Ovary (tissue), 7 donors: ENCODE measurements at regions not wholly inside any gene's neighbourhood (a gene's known extent, or its start where the extent isn't known, plus 50 kb on each side); places are given as distances from the start of the nearest gene placed in this dataset.

ENCODE experiments used
- DNase-seq, 5 donors: peaks; one replicate each; pipeline ENCODE4 v3.0.0-alpha.2; 2019 to 2020
- H3K27ac ChIP-seq, 2 donors: fragments of 200-600 bp; one replicate each; pipeline versions ENCODE4 v1.5.1 to v1.8.0; 2019 to 2022
- H3K27me3 ChIP-seq: fragments of 200-600 bp; one replicate; pipeline ENCODE4 v1.8.0; 2022
- H3K36me3 ChIP-seq: fragments of 200-600 bp; sonication (generic); one replicate; pipeline ENCODE4 v1.5.1; 2019
- H3K4me1 ChIP-seq: one replicate; pipeline ENCODE4 v1.8.1; 2013; ENCODE audit warnings: mild to moderate bottlenecking, moderate library complexity; ENCODE audit not compliant: insufficient read depth
- H3K4me3 ChIP-seq: fragments of 200-600 bp; sonication (generic); one replicate; pipeline ENCODE4 v1.5.1; 2017
- H3K9me3 ChIP-seq, 2 donors: fragments of 200-600 bp in 1 of 2; sonication (generic) in 1 of 2; one replicate each; pipeline versions ENCODE4 v1.5.1 to v1.8.1; 2013 to 2019; ENCODE audit warnings: mild to moderate bottlenecking in 1 of 2, moderate library complexity in 1 of 2
- EP300 ChIP-seq: sonication (generic); formaldehyde crosslinking; IDR thresholded peaks from one replicate; pipeline ENCODE4 v1.6.1; 2017; ENCODE audit warnings: antibody characterized with exemption
- POLR2A ChIP-seq: fragments of 450-650 bp; IDR thresholded peaks from one replicate; pipeline ENCODE4 v1.6.1; 2017; ENCODE audit warnings: antibody characterized with exemption, mild to moderate bottlenecking, moderate library complexity
- WGBS, 3 donors: extraction: QIAGEN DNeasy Blood & Tissue Kit in 1 of 3; methylation state at CpG; one replicate each; pipeline versions ENCODE4 v1.1.5 to v1.1.7; 2013 to 2017; 5-methylcytosine and 5-hydroxymethylcytosine counted together
- intact Hi-C, 4 donors: fragments of 100-400 bp; cut with DNase I; formaldehyde crosslinking; loops; one replicate each; pipeline versions ENCODE4 v1.11.0 to v1.15.1; 2022 to 2023
- TF ChIP-seq, protein P1 (sequence below), 3 donors: fragments of 450-650 bp in 2 of 3; fragments of 200-600 bp in 1 of 3; IDR thresholded peaks; one replicate each; pipeline versions ENCODE4 v1.5.1 to v1.8.0; 2016 to 2022; ENCODE audit warnings: antibody characterized with exemption in 3 of 3, mild to moderate bottlenecking in 1 of 3
- donor health status: DM: no; HTN: no; CAD: no; lungs with moderate emphysema.
- donor health status: DM: no; HTN: no; CAD: no.
- donor health status: Bipolar disorder and iron deficiency.
- donor health status: DM: no; HTN: no; CAD: no.
- donor health status: DM: yes; HTN: yes; CAD: no.

DNA sequence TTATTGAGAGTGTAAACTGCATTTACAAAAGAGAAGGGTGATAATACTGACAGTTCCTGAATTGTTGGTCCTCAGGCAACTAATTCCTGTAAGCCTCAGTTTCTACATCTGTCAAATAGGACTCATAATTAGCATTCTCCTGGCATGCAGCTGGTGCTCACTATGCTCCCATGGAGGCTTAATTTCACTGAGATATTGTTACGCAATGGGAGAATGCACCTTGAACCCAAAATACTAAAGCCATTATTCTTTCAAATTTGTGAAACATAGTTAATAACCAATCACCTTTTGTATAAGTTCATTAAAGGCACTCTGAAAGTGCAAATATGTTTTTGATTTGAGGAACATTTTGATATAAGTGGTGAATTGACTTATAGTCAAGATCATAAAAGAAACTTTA lies 985.5 kb downstream of the CDH11 start:
- intact Hi-C loops: no loop called here
- H3K4me3 ChIP-seq: no peak overlapping the region
- peaks cover 4% of the 10 kb centered on the region for H3K4me1 ChIP-seq
- 89 to 97% (median 94%) methylated on average over 1 of the region's 1 CpG for WGBS, 3 donors
- TF ChIP-seq POLR2A (no peak), EP300 (no peak)
- TF ChIP-seq, protein P1, sequence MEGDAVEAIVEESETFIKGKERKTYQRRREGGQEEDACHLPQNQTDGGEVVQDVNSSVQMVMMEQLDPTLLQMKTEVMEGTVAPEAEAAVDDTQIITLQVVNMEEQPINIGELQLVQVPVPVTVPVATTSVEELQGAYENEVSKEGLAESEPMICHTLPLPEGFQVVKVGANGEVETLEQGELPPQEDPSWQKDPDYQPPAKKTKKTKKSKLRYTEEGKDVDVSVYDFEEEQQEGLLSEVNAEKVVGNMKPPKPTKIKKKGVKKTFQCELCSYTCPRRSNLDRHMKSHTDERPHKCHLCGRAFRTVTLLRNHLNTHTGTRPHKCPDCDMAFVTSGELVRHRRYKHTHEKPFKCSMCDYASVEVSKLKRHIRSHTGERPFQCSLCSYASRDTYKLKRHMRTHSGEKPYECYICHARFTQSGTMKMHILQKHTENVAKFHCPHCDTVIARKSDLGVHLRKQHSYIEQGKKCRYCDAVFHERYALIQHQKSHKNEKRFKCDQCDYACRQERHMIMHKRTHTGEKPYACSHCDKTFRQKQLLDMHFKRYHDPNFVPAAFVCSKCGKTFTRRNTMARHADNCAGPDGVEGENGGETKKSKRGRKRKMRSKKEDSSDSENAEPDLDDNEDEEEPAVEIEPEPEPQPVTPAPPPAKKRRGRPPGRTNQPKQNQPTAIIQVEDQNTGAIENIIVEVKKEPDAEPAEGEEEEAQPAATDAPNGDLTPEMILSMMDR (IDR thresholded peaks at IDR 0.05): no peak
- no peak for DNase-seq
- H3K9me3 ChIP-seq: no peaks in the 10 kb centered on the region
- no peaks in the 10 kb centered on the region for H3K27me3 ChIP-seq
- no peak overlapping the region for H3K27ac ChIP-seq
- H3K36me3 ChIP-seq: no peaks in the 10 kb centered on the region

DNA sequence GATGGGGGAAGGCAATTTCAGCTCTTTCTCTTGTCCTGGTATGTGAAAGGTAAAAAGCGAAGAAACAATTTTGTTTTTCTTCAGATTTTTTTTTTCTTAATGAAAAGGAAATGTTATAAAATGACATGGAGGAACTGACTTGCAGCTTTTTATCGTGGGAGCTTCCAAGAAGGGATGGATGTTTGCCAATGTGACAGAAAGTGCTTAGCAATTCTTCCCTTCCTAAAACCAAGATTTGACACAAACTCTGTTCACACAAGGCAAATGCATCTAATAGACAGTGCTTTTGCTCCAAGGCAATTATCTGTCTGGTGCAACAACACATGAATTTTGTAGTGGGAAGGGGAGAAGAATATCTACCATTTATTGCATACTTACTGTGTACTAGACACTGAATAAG lies 988.5 kb downstream of the CDH11 start:
- 9 to 12% (median 10%) methylated on average over 2 of the region's 2 CpGs for WGBS, 3 donors
- Histone ChIP-seq H3K9me3 (no peaks in the 10 kb centered on the region), H3K27ac (no peak overlapping the region), H3K4me1 (peaks cover 4% of the 10 kb centered on the region), H3K4me3 (no peak overlapping the region), H3K27me3 (no peaks in the 10 kb centered on the region), H3K36me3 (no peaks in the 10 kb centered on the region)
- no peak for DNase-seq
- TF ChIP-seq POLR2A: no peak
- no peak for TF ChIP-seq EP300
- TF ChIP-seq, protein P1 (IDR thresholded peaks at IDR 0.05): no peak
- intact Hi-C loops: no loop called here

DNA sequence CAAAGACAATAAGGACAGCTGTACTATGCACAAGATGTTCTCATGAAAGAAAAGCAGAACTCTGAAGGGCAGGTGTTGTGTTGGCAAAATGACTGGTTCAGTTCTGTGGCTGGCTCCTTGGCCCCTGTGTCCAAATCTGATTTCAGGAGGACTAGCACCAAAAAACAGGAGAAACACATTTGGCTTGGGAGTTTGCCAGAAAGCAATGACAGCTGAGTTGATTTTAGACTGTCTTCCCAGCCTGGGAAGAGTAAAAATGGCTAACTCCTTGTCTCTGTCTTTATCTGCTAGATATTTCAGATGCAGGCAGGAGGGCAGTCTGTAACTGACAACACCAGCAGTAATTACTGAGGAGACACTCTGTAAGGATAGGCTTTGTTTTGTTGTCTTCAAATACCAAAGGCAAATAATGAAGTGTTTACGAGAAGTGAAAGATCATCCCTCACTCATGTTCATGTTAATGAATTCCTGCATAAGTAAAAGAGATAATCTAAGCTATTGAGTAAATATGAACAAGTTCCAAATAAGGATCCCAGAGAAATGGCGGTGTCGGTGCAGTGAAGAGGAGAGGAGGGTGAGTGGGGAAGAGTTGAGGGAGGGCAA lies 989.0 kb downstream of the CDH11 start:
- Histone ChIP-seq H3K36me3 (no peaks in the 10 kb centered on the region), H3K9me3 (no peaks in the 10 kb centered on the region), H3K4me3 (no peak overlapping the region), H3K27me3 (no peaks in the 10 kb centered on the region), H3K27ac (no peak overlapping the region), H3K4me1 (peaks cover 4% of the 10 kb centered on the region)
- no peak for TF ChIP-seq EP300
- no peak for DNase-seq
- WGBS, 3 donors: 2 to 17% (median 6%) methylated on average over 3 of the region's 3 CpGs
- intact Hi-C loops: no loop called here

DNA sequence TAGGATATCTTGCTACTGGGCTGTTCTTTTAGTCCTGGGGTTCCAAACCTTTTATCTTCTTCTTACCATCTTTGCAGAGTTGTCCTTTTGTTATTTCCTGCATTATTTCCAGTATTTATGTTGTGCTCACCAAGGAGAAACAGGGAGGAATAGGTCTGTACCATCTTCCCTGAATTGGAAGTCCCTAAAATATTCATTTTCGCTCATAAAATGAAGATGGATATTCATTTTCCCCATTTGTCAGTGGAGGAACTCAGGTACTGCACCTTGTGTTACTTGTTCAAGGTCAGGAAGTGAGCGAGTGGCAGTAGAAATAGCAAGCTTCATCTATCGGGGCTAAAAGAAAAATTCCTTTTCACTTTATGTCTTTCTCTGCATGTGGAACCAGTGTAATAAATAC lies 989.7 kb downstream of the CDH11 start:
- 52 to 68% (median 52%) methylated on average over 3 of the region's 3 CpGs for WGBS, 3 donors
- intact Hi-C loops: no loop called here

DNA sequence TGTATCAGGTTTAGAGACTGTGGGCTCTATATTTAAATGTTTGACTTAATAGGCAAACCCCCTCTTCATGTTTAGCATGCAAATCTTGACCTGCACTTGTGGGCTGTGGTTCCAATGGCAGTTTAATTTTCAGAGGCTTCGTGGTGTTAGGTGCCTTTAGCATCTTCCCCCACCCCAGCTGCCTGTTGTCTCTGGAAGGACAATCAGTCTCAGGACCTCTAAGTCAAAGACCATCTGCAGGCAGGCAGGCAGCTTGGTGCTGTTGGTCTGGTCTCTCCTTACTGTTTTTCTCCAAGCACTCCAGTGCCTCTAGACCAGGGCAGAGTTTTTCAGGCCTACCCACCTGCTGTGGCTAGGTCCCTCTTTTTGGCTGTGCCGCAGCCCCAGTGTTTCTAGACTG lies 990.4 kb downstream of the CDH11 start:
- Histone ChIP-seq H3K9me3 (no peaks in the 10 kb centered on the region), H3K27ac (no peak overlapping the region), H3K36me3 (no peaks in the 10 kb centered on the region), H3K27me3 (no peaks in the 10 kb centered on the region), H3K4me3 (no peak overlapping the region), H3K4me1 (peaks cover 4% of the 10 kb centered on the region)
- intact Hi-C loops: no loop called here
- TF ChIP-seq POLR2A (no peak), EP300 (no peak)
- TF ChIP-seq, protein P1 (IDR thresholded peaks at IDR 0.05): no peak
- WGBS, 3 donors: 88 to 98% (median 91%) methylated on average over 2 of the region's 2 CpGs
- no peak for DNase-seq

More for the DNA sequence above, 989.7 kb downstream of the CDH11 start:
- no peaks in the 10 kb centered on the region for H3K36me3 ChIP-seq
- no peak for DNase-seq
- H3K27me3 ChIP-seq: no peaks in the 10 kb centered on the region
- no peaks in the 10 kb centered on the region for H3K9me3 ChIP-seq
- peaks cover 4% of the 10 kb centered on the region for H3K4me1 ChIP-seq
- H3K4me3 ChIP-seq: no peak overlapping the region
- no peak for TF ChIP-seq EP300
- TF ChIP-seq, protein P1 (IDR thresholded peaks at IDR 0.05): no peak
- TF ChIP-seq POLR2A: no peak
- H3K27ac ChIP-seq: no peak overlapping the region
